Ovary (tissue), 7 donors: ENCODE measurements at regions not wholly inside any gene's neighbourhood (a gene's known extent, or its start where the extent isn't known, plus 50 kb on each side); places are given as distances from the start of the nearest gene placed in this dataset.

Experiments used
- DNase-seq, 5 donors: peaks; one replicate each; pipeline ENCODE4 v3.0.0-alpha.2; 2019 to 2020
- H3K27ac ChIP-seq, 2 donors: fragments of 200-600 bp; one replicate each; pipeline versions ENCODE4 v1.5.1 to v1.8.0; 2019 to 2022
- H3K27me3 ChIP-seq: fragments of 200-600 bp; one replicate; pipeline ENCODE4 v1.8.0; 2022
- H3K36me3 ChIP-seq: fragments of 200-600 bp; sonication (generic); one replicate; pipeline ENCODE4 v1.5.1; 2019
- H3K4me1 ChIP-seq: one replicate; pipeline ENCODE4 v1.8.1; 2013; ENCODE audit warnings: mild to moderate bottlenecking, moderate library complexity; ENCODE audit not compliant: insufficient read depth
- H3K4me3 ChIP-seq: fragments of 200-600 bp; sonication (generic); one replicate; pipeline ENCODE4 v1.5.1; 2017
- H3K9me3 ChIP-seq, 2 donors: fragments of 200-600 bp in 1 of 2; sonication (generic) in 1 of 2; one replicate each; pipeline versions ENCODE4 v1.5.1 to v1.8.1; 2013 to 2019; ENCODE audit warnings: mild to moderate bottlenecking in 1 of 2, moderate library complexity in 1 of 2
- CTCF ChIP-seq, 3 donors: fragments of 450-650 bp in 2 of 3; fragments of 200-600 bp in 1 of 3; IDR thresholded peaks; one replicate each; pipeline versions ENCODE4 v1.5.1 to v1.8.0; 2016 to 2022; ENCODE audit warnings: antibody characterized with exemption in 3 of 3, mild to moderate bottlenecking in 1 of 3
- EP300 ChIP-seq: sonication (generic); formaldehyde crosslinking; IDR thresholded peaks from one replicate; pipeline ENCODE4 v1.6.1; 2017; ENCODE audit warnings: antibody characterized with exemption
- POLR2A ChIP-seq: fragments of 450-650 bp; IDR thresholded peaks from one replicate; pipeline ENCODE4 v1.6.1; 2017; ENCODE audit warnings: antibody characterized with exemption, mild to moderate bottlenecking, moderate library complexity
- WGBS, 3 donors: extraction: QIAGEN DNeasy Blood & Tissue Kit in 1 of 3; methylation state at CpG; one replicate each; pipeline versions ENCODE4 v1.1.5 to v1.1.7; 2013 to 2017; 5-methylcytosine and 5-hydroxymethylcytosine counted together
- intact Hi-C, 4 donors: fragments of 100-400 bp; cut with DNase I; formaldehyde crosslinking; loops; one replicate each; pipeline versions ENCODE4 v1.11.0 to v1.15.1; 2022 to 2023
- donor health status: DM: no; HTN: no; CAD: no; lungs with moderate emphysema.
- donor health status: DM: no; HTN: no; CAD: no.
- donor health status: Bipolar disorder and iron deficiency.
- donor health status: DM: no; HTN: no; CAD: no.
- donor health status: DM: yes; HTN: yes; CAD: no.

- Histone ChIP-seq H3K27me3 (no peaks in the 10 kb centered on the region), H3K27ac (no peak overlapping the region), H3K9me3 (no peaks in the 10 kb centered on the region), H3K36me3 (no peaks in the 10 kb centered on the region), H3K4me3 (no peak overlapping the region), H3K4me1 (no peaks in the 10 kb centered on the region)
- TF ChIP-seq EP300 (no peak), POLR2A (no peak), CTCF (IDR thresholded peaks at IDR 0.05) (no peak)
- intact Hi-C loops: no loop called here
- DNase-seq: no peak
- 87 to 93% (median 87%) methylated on average over 21 to 22 of the region's 22 CpGs for WGBS, 3 donors
These were observed 127.2 kb downstream of the SOX1 start for GRCh38 chr13:112194167-112194530.

GRCh38 chr13:112194579-112194978 is 127.6 kb downstream of the SOX1 start:
- no peak for DNase-seq
- Histone ChIP-seq H3K27me3 (no peaks in the 10 kb centered on the region), H3K27ac (no peak overlapping the region), H3K4me3 (no peak overlapping the region), H3K9me3 (no peaks in the 10 kb centered on the region), H3K36me3 (no peaks in the 10 kb centered on the region), H3K4me1 (no peaks in the 10 kb centered on the region)
- intact Hi-C loops: no loop called here
- TF ChIP-seq CTCF (IDR thresholded peaks at IDR 0.05): no peak
- TF ChIP-seq EP300: no peak
- TF ChIP-seq POLR2A: no peak
- WGBS, 3 donors: 88 to 92% (median 88%) methylated on average over 30 to 31 of the region's 31 CpGs

GRCh38 chr13:112198396-112199010 is 131.6 kb downstream of the SOX1 start:
- DNase-seq: no peak
- TF ChIP-seq CTCF (IDR thresholded peaks at IDR 0.05) (no peak), POLR2A (no peak), EP300 (no peak)
- intact Hi-C loops: no loop called here
- 78 to 79% (median 79%) methylated on average over 17 of the region's 17 CpGs for WGBS, 3 donors
- Histone ChIP-seq H3K27ac (no peak overlapping the region), H3K4me1 (no peaks in the 10 kb centered on the region), H3K4me3 (no peak overlapping the region), H3K36me3 (no peaks in the 10 kb centered on the region), H3K27me3 (no peaks in the 10 kb centered on the region), H3K9me3 (no peaks in the 10 kb centered on the region)

GRCh38 chr13:112200200-112200599 is 133.3 kb downstream of the SOX1 start:
- Histone ChIP-seq H3K27me3 (no peaks in the 10 kb centered on the region), H3K4me3 (no peak overlapping the region), H3K27ac (no peak overlapping the region), H3K4me1 (no peaks in the 10 kb centered on the region), H3K36me3 (no peaks in the 10 kb centered on the region), H3K9me3 (no peaks in the 10 kb centered on the region)
- no peak for TF ChIP-seq EP300
- no peak for TF ChIP-seq CTCF (IDR thresholded peaks at IDR 0.05)
- TF ChIP-seq POLR2A: no peak
- WGBS, 3 donors: 74 to 81% (median 75%) methylated on average over 10 of the region's 10 CpGs
- DNase-seq: no peak
- intact Hi-C loops: no loop called here
